Stimulated activated CD4-positive, alpha-beta T cell treated with anti-CD3 and anti-CD28 coated beads, Interleukin-1b, Interleukin-23, amount 100 ng/mL, for 48 hours (primary cell): ENCODE measurements at regions not wholly inside any gene's neighbourhood (a gene's known extent, or its start where the extent isn't known, plus 50 kb on each side); places are given as distances from the start of the nearest gene placed in this dataset.

Experiments used
- DNase-seq: peaks from one replicate; pipeline ENCODE4 v3.0.0-alpha.2; 2020

DNA sequence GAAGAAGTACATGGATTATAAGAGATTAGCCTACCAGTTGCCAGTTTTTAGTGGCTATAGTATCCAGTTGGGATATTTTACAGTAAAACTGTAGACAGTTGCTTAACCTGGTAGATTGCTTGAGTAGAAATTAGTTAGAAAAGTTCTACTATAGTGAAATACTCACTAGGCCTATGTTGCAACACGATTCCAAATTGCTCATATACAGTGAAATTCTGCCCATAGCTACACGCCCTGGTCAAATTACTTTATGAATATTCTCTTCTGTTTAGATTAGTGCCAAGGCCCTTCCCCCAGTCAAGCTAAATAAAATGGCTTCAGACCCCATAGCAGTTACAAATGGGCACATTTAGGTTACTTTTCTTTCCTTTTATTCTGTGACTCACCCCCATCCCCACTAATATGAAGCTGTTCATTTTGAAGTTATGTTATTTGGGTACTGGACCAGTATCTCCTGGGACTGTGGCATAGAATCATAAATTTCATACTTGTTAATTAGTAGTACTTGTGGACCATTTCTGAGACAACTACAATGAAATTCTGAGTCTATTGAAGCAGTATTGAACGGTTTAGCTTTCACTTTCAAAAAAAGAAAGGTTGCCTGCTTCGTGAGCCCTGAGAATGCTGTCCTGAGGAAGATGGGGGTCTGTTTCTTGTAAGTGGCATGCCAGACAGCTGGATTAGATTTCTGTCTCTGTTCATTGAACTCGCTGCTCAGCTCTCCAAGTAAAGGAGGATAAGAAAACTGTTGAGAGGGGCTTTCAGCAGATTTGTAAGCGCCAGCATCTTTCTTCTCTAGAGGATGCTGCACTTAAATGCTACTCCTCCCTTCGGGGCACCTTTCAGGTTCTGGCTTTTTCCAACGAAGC, 65.8 kb upstream of the CFAP20DC start:
- no peak for DNase-seq

GRCh38 chr3:59107856-59108815, 58.3 kb upstream of the CFAP20DC start:
- DNase-seq, result no peak

- DNase-seq, result no peak
Measured at GRCh38 chr3:59106085-59106648, 56.3 kb upstream of the CFAP20DC start.

DNA sequence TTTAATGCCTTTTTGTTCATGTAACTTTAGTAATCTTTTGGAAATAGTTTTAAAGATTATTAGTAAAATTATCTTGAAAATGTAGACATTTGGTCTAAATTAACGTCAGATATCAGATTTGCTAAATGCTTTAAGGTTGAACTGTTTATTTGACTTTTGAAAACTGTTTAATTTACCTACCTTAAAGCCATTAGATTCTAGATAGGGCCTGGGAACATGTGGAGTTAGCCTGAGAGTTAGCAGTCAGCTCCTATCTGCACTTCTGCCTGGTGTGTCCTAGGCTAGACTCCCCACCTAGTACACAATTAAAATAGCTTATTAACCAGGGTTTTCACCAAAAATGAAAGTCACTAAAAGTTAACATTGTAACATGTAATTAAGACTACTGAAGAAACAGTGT, 53.7 kb upstream of the CFAP20DC start:
- no peak for DNase-seq

GRCh38 chr3:59101231-59101736, 51.5 kb upstream of the CFAP20DC start:
- DNase-seq, result no peak
